CD4-positive, alpha-beta T cell treated with Interleukin-17A for 1 hour (primary cell): ENCODE measurements at regions not wholly inside any gene's neighbourhood (a gene's known extent, or its start where the extent isn't known, plus 50 kb on each side); places are given as distances from the start of the nearest gene placed in this dataset.

Experiments used
- DNase-seq: peaks from one replicate; pipeline ENCODE4 v3.0.0-alpha.2; 2020

DNA sequence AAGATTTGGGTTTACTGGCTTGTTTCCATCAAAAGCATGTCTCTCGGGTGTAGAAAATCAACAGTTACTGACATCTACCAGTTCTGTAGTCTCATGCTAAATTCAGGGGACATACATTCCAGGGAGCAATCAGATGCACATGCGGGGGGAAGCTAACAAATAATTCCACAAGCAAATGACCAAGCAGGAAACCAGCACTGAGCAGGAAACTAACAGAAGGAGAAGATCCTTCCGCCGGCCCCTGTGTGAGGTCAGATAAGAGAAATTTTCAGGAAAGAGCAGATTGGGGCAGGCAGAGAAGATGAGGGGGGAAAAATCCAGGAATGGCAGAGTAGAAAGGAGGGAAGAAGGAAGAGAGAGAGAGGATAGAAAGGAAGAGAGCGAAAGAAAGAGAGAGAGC is 127.6 kb upstream of the TMCC3 start:
- DNase-seq: no peak

DNA sequence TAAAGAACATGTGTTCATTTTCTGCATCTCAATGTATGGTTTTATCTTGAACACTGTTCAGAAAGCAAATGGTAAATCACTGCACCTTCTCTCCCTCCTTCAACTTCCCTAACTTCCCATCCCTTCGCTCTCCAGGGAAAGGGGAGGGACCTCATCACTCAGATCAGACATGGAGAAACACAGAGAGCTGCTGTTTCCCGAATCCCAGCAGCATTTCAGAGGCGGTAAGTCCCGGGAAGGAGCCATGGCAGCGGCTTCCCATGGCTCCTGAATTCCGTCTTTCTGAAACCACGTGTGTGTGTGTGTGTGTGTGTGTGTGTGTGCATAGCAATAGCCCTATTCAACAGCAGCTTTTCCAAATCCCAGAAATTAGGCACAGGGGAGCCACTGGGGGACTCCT is 125.4 kb upstream of the TMCC3 start:
- no peak for DNase-seq

DNA sequence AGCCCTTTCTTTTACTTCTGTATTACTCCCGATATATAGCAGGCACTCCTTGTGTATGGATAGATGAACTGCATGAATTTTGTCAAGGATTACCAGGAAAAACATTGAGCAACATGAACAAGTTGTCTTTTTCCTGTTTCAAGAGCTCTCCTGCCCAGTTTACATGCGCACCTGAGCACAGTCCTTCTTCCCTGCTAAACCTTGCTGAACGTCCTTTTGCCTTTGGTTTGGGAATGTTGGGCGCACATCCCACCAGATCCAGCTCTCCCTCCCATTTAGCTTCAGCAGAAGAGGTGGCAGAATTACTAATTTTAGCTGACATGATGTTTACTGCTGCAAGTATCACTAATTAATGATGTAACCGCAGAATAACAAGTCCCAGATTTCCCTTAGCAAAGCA is 121.4 kb upstream of the TMCC3 start:
- DNase-seq: no peak

DNA sequence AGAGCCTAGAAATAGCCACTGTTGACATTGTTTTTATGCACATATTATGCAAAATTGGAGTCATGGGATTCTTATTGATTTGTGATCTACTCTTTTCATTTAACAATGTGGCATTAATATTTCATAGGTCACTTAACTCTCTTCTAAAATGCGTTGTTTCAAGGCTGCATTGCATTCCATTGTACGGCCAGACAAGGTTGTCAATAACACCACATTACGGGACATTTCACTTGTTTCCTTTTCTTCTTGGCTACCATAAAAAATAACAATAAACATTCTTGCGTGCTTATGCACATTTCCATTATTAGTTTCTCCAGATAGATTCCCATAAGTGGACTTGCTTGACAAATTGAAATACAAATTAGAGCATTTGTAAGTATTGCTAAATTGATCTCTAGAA is 120.8 kb upstream of the TMCC3 start:
- DNase-seq: no peak

DNA sequence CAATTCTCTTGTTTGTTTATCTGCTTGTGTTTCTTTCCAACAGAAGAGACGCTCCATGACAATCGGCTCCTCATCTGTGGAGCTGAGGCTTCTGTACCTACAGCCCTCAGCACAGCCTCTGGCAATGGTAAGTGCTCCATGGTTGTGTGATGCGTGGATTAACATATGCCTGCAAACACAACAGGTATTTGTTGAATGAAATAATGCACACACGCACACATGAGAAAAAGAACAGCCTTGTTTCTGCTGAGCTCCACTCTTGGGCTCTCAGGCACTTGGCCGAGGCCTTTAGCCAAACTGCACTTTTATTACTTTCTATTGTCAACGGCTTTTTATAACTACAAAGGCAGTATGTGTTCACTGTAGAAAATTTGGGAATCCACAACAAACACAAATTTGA is 120.4 kb upstream of the TMCC3 start:
- DNase-seq: no peak

DNA sequence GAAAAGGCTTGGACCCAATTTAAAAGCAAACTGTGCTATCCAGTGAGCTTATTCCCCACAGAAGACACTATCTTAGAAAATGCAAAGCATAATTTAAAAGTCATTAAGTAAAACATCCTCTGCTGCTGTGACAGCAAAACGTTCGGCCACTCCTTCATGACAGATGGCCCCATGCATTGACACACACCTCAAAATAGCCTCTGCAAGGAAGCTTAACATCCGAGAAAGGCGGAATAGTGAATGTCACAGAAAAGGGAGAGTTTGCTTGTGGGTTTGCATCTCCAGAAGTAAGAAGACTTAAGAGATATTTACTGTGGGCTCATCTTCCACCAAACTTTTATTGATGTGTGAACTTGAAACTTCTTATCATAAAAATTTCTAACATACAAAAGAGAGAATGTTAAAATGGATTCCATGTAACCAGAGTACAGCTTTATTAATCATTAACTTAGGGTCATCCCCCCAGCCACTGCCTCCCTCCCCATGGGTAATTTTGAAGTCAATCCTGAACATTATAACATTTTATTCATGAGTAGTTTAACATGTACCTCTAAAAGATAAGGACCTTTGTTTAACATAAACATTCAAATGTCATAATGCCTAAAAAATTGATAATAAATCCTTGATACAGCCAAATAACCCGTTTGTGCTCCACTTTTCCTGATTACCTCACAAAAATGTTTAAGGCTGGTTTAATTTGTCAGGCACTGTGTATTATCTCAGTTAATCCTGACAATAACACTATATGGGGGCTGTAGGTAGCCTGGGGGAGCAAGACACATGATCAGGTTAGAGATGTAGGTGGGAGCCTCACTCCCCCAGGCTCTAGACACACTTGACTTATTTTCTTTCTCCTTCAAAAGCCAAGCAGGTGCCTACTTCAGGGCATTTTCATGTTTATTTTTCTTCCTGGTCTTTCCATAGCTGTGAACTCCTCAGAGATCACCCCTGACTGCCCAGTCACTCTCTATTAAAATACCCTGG is 119.7 kb upstream of the TMCC3 start:
- no peak for DNase-seq

DNA sequence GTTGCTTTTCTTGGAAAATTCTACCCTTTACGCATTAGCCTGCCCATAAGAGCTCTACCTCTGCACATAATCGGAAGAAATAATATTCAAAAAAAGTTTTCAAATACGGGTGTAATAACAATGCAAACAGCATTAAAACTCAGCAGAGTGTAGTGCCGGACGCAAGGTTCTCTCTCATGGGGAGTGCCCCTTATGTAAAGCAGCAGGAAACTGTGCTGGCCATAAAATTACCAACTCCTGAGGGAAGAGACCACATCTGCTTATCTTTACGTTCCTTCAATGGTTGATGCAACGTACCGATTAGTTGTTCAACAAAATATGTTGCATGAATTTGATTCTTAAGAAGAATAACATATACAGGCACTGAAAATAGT is 118.7 kb upstream of the TMCC3 start:
- DNase-seq: no peak

DNA sequence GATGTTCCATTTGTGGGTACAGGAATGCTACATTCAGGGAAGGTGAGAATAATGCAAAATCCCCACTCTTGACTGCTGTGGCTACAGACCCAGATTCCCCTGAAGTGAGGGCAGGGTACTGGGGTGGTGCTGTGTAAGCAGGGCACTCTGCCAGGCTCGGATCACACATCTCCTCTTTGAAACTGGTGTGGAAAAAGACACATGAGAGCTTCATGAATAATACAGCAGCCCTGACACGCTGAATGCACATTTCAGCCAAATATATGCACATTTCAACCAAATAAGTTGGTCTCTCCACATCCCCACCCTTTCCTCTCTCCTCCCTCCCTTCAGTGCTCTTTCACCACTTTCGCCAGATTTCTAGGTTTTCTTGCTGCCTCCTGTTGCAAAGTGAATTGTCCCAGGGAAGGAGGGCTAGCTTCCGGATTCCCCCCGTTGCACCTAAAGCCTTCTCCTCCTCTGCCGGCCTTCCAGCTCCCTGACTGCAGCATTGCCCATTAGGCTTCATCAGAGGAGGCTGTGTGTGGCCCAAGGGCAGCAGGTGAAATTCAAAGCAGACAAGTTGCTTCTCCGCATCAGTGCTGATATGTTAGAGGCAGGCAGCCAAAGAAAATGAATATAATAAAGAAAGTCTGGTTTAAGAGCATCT is 118.2 kb upstream of the TMCC3 start:
- no peak for DNase-seq

DNA sequence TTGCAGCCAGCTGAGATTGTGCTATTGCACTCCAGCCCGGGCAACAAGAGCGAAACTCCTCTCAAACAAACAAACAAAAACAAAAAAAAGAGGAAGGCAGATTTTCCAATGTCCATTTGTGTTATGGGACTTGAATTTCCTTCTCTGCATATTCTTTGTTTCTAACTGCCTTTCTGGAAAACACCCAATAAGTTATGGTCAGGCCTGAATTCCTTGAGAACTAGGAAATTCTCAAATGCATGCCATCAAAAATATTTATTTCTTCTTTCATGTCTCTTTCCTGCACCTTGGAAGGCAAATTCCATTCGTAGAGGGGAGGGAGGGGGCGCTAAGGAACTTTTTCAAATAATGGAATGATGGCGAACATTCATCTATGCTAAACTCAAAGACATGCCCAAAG is 117.6 kb upstream of the TMCC3 start:
- DNase-seq: no peak

DNA sequence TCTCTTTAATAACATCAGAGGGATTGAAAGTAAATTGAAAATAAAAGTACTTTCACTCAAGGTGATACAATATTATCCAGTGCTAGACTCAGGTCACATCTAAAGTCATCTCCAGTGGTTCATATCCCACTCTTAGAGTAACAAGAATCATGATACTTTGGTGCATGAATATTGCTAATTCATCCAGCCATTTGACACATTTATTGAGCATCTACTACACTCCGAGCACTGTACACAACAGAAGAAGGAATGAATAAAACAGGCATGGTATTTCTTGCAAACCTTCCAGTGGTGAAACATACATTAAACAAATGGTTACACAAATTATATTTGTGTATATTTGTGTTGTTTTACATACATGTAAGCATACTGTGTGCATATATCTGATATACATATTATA is 116.0 kb upstream of the TMCC3 start:
- DNase-seq: no peak

DNA sequence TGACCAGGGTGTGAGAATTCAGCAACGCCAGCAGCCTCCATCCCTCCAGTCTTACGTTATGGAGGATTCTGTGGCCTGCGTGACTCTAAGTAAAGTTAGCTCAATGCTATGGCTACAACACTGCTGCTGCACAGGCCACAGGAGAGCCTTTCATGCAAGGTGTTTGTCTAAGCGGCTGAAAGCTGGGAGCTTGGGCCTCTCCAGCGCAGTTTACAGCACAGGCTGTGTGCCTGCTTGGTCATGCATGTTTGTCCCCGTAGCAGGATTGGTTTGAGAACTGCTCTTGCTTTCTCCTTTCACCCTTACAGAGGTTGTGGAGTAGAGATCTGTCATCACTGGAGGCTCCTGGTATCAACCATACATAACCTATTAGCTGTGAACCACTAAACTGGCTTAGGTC is 113.1 kb upstream of the TMCC3 start:
- DNase-seq: no peak

DNA sequence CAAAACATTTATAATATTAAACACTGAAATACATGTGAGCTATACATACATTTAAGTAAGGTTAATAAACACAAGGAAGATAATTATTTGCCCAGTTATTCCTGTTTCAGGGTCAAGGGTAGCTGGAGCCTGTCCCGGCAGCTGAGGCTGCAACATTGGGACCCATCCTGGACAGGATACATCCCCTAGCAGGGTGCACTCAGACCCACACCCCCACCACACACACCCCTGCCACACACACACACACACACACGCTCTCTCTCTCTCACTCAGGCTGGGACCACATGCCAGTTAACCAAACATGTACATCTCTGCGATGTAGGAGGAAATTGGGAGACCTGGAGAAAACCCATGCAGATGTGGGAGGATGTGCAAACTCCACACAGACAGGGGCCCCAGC is 112.6 kb upstream of the TMCC3 start:
- DNase-seq: no peak

DNA sequence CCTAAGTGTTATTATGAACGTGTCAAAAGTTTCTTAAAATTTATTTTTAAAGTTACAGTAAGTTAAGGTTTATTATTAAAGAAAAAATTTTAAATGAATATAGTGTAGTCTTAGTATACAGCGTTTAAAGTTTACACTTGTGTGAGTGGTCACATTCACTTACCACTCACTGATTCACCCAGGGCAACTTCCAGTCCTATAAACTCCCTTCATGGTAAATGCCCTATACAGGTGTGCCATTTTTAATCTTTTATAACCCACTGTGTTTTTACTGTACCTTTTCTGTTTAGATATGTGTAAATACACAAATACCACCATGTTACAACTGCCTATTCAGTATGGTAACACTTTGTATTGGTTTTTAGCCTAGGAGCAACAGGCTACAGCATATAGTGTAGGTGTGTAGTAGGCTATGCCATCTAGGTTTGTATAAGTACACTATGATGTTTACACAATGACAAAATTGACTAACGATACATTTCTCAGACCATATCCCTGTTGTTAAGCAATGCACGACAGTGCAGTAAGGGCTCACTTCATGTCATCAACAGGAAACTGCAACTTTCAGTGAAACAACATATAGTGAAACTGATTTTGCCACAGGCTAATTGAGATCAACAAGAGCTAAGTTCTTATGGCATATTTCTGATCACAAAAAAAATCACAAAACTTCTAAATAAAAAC is 112.0 kb upstream of the TMCC3 start:
- no peak for DNase-seq

DNA sequence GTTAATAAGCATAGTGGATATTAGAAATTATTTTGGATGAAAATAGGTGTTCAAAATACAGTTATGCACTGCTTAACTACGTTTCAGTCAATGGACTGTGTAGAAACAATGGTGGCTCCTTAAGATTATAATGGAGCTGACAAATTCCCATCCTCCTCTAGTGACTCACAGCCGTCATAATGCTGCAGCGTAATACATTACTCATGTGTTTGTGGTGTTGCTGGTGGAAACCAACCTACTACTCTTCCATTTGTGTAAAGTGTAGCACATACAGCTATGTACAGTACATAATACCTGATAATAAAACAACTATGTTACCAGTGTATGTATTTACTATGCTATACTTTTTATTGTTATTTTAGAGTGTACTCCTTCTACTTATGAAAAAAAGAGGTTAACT is 111.2 kb upstream of the TMCC3 start:
- no peak for DNase-seq

DNA sequence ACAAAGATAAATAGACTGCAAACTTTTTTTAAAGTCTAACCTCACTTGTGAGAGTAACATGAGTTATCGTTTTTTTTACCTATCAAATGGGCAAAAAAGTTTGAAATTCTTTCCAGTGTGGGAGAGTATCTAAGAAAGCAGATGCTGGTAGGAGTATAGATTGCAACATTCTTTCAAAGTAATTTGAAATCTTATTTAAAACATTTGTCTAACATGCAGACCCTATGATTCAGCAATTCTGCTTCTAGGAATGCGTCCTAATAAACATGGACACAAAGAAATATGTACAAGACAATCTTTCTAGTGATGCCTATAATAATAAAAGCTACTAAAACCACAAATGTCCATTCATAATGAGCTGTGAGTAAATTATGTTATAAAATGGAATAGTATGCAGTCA is 110.4 kb upstream of the TMCC3 start:
- no peak for DNase-seq

DNA sequence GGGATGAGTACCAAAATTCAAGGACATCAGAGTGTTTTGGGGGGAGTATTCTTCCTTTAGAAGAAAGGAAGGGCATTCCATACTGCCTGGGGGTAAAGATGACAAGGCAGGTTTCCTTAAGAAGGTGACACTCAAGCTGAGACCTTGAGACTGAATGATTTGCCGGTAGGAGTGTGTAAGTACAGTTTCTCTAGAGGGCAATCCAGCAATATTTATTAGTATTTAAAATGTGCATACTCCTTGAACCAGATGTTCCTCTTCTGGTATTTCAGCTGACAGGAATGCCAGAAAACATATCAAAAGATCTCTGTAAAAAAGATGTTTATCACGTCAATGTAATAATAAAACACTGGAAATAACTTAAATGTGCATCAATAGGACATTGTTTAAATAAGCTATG is 106.4 kb upstream of the TMCC3 start:
- DNase-seq: no peak

DNA sequence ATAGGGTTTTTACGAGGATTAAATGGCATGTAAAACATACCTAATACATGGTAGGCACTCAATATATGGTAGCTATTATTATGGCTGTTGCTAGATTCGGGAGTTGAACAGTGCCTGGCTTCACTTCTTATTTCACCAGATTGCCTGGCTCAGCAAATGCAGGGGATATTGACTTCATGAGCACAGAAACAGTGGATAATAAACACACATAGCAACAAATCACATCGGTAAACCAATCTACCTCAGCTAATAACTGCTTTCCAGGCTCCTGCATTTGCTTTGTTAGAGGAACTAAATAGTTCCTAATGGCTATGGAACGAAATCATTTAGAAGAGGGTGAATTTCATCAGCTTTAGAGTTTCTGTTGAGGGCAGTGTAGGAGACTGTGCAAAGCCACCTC is 105.2 kb upstream of the TMCC3 start:
- no peak for DNase-seq

DNA sequence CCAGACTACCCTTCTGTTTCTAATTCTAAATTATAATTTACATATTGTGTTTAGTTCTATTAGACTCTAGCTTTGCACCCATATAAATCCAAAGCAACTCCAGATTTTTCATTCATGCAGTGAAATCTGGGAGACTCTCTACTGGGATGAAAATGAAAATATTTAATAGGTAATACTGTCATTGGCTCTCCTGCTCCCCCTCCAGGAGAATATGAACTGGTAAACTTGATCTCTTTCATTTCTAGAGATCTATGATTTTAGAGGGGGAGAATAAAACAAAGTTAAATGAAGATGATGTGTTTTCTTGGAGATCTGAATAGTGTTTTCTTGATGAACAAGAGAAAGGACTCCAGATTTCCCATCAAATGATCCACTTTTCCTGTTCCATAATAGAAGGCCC is 104.3 kb upstream of the TMCC3 start:
- no peak for DNase-seq

DNA sequence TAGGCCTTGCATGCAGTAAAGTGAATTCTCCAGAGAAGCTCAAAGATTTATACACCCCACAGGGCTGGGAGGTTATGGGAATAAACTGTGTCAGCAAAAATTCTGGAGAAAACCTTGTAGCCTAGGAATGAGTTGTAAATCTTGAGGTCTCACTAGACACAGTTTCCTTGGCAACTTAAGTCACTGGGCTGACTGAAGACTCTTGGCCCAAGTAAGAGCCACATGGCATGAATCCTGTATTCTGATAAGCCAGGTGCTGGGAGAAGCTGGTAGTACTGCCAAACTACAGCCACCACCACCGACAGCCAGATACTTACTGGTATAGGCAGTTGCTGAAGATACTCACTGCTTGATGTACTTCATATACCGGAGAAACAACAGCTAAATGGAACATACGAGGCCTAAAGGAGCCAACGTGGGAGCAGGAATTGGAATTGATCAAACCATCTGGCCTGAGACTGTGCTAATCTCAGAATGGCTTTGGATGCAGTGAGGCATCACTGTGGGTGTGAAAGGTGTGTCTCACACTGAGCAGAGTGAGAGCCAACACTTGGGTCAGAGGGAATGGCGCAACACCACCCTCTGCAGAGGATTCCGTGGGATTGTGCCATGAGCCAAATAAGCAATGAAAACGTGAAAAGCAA is 102.8 kb upstream of the TMCC3 start:
- no peak for DNase-seq

DNA sequence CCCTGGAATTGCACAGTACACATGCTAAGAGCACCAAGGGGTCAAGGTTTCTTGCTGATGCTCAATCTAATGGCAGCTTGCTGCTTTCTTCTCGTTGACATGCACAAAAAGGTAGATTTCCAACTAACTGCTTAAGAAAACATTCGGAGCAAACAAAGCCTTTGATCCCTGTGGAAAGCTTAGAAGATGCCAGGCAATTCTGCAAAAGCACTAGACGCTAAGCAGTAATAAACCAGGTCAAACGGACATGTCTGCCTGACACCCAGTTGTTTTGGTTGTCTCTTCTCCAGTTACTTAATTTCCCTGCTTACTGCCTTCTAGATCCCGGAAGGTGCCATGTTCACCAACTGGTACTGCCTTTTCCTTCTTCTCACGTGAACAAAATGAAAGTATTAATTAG is 100.5 kb upstream of the TMCC3 start:
- DNase-seq: no peak

DNA sequence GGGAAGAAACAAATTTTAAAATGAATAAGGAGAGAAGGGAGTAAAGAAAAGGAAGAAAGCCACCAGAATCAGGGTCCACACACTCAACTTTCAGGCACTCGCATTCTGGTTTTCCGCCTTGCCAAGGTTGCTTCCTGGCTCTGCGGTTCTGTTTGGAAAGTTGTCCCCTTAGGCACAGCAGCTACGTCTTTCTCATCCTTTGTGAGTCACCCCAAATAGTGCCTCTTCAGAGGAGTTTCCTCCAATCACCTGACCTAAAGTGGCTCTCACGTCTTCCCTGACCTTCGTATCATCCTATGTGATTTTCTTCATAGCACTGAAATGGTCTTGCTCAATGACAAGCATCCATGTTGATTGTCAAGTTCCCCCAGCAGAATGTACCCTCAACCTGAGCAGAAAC is 99.5 kb upstream of the TMCC3 start:
- no peak for DNase-seq

DNA sequence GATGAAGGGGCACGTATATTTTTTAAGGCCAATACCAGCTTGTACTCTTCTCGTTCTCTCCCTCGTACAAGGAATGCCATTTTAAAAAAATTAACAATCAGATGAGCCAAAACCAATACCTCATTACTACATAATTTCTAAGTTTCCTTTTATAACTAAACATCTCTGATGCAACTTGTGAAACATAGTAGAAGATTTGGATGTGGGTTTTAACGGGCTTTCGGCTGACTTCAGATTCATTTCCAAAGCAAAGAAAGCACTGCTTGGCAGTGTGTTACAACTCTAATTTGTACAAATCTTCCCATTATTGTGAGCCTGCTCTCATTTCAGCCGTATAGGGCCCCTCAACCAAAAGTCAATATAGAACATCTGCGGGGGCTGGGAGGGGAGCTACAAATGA is 99.1 kb upstream of the TMCC3 start:
- no peak for DNase-seq

DNA sequence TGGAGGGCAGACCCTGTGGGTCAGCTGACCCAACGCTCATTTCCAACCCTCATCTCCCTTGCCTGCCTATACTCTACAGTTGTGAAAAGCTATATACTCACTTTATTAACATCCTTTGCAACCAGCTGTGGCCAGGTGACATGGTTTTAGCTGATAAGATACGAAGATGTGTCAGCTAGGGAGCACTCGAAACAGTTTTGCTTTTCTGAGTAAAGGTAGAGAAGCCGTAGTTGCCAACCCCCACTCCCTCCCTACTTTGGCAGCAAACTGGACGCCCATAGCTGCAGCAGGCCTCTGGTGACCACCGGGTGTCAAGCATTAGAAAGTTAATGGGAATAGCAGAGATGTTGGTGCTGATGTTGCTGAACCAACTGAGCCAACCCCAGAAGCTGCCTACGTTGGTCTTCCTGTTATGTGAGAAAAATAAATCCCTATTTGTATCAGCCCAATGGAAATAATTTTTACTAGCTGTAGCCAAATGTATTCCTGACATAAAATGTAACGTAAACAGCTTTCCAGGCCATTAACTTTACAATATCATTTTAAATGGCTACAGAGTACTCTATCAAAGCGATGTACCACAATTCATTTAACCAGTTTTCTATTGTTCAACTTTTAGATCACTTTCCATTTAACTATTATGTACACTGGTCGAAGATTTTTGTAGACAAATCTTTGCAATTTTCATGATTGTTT is 98.5 kb upstream of the TMCC3 start:
- DNase-seq: no peak
